HCT116 (cell line): ENCODE measurements at regions not wholly inside any gene's neighbourhood (a gene's known extent, or its start where the extent isn't known, plus 50 kb on each side); places are given as distances from the start of the nearest gene placed in this dataset.

Experiments
- ATAC-seq: fragments of 200-7000 bp; cut with Tn5 transposase; 2 replicates; pipeline ENCODE4 v1.9.1; 2020; ENCODE audit warnings: mild to moderate bottlenecking, moderate library complexity
- BruUV-seq: library from RNA; stranded (reverse); fragments of 400-500 nt; replicated peaks from 2 replicates; lab custom pipeline; 2021; lab: Mats Ljungman, UMichigan
- CTCF ChIA-PET: fragments of 300-600 bp; sonication (Branson Sonifier 250); formaldehyde crosslinking; loops from one replicate; lab custom pipeline; 2021; ENCODE audit warnings: antibody characterized with exemption; lab: Charles Lee
- POLR2A ChIA-PET: fragments of 300-600, 350-600 bp; sonication (Branson Sonifier 250); formaldehyde crosslinking; loops from one replicate; lab custom pipeline; 2021; ENCODE audit warnings: antibody characterized with exemption; lab: Charles Lee
- RAD21 ChIA-PET, 2 experiments: fragments of 300-600 bp; sonication (Branson Sonifier 250); formaldehyde crosslinking; loops; one replicate each; lab custom pipeline; 2023; ENCODE audit warnings: low total read pairs in 2 of 2; ENCODE audit not compliant: uncharacterized antibody in 2 of 2, unreplicated experiment in 2 of 2, low non-redundant PET in 1 of 2; lab: Charles Lee
- DNase-seq: peaks from one replicate; pipeline ENCODE4 v3.0.0-alpha.2; 2010; ENCODE audit warnings: low read depth, low spot score
- H2AFZ ChIP-seq: fragments of 200-600 bp; shearing (Covaris generic), sonication (generic); 2 replicates; pipeline ENCODE4 v1.6.1; 2017; ENCODE audit warnings: low read depth, mixed run types, mixed read lengths, antibody characterized with exemption, low read length; ENCODE audit not compliant: poor library complexity, severe bottlenecking
- H3K27ac ChIP-seq: 2 replicates; pipeline ENCODE4 v1.5.1; 2012; ENCODE audit warnings: low read depth, low read length
- H3K27me3 ChIP-seq: fragments of 200-600 bp; sonication (generic); 2 replicates; pipeline ENCODE4 v1.6.1; 2016; ENCODE audit warnings: mixed run types, low read length, mixed read lengths; ENCODE audit not compliant: insufficient read depth
- H3K36me3 ChIP-seq, 2 experiments: fragments of 200-500 bp in 1 of 2; fragments of 200-600 bp in 1 of 2; sonication (Bioruptor generic) in 1 of 2; sonication (generic) in 1 of 2; 2 replicates each; pipeline versions ENCODE4 v1.5.1 to v1.6.1; 2014 to 2016; ENCODE audit warnings: low read length in 2 of 2, inconsistent platforms in 1 of 2, mixed read lengths in 1 of 2, mixed run types in 1 of 2; ENCODE audit not compliant: insufficient read depth in 2 of 2, control insufficient read depth in 1 of 2
- H3K4me1 ChIP-seq, 2 experiments: fragments of 200-600 bp in 1 of 2; sonication (generic) in 1 of 2; 2 replicates each; pipeline versions ENCODE4 v1.5.1 to v1.6.1; 2012 to 2017; ENCODE audit warnings: low read length in 2 of 2, inconsistent platforms in 1 of 2, mild to moderate bottlenecking in 1 of 2, mixed read lengths in 1 of 2, mixed run types in 1 of 2, moderate library complexity in 1 of 2; ENCODE audit not compliant: insufficient read depth in 2 of 2, control insufficient read depth in 1 of 2
- H3K4me2 ChIP-seq: fragments of 200-600 bp; sonication (generic); 2 replicates; pipeline ENCODE4 v1.6.1; 2017; ENCODE audit warnings: mixed run types, low read length, mixed read lengths
- H3K4me3 ChIP-seq, 2 experiments: fragments of 200-600 bp in 1 of 2; sonication (generic) in 1 of 2; replicated peaks in 1 of 2; 2 replicates each; pipeline ENCODE4 v1.5.1; 2011 to 2016; ENCODE audit warnings: low read length in 2 of 2, control low read depth in 1 of 2, low read depth in 1 of 2, mild to moderate bottlenecking in 1 of 2, mixed read lengths in 1 of 2, mixed run types in 1 of 2
- H3K79me2 ChIP-seq: fragments of 200-600 bp; sonication (generic); 2 replicates; pipeline ENCODE4 v1.6.1; 2017; ENCODE audit warnings: mild to moderate bottlenecking, mixed run types, low read length, moderate library complexity, mixed read lengths; ENCODE audit not compliant: insufficient read depth
- H3K9ac ChIP-seq: fragments of 200-600 bp; sonication (generic); 2 replicates; pipeline ENCODE4 v1.6.1; 2016; ENCODE audit warnings: low read length, mixed read lengths
- H3K9me2 ChIP-seq: fragments of 200-600 bp; sonication (generic), shearing (Covaris generic); 2 replicates; pipeline ENCODE4 v1.6.1; 2017; ENCODE audit warnings: mixed run types, mild to moderate bottlenecking, moderate library complexity; ENCODE audit not compliant: insufficient read depth
- H3K9me3 ChIP-seq, 2 experiments: fragments of 200-500 bp in 1 of 2; fragments of 200-600 bp in 1 of 2; sonication (Bioruptor generic) in 1 of 2; sonication (generic) in 1 of 2; 2 replicates each; pipeline ENCODE4 v1.6.1; 2014 to 2017; ENCODE audit warnings: low read length in 2 of 2, mixed read lengths in 2 of 2, inconsistent platforms in 1 of 2, low read depth in 1 of 2, mild to moderate bottlenecking in 1 of 2, mixed run types in 1 of 2, moderate library complexity in 1 of 2; ENCODE audit not compliant: control insufficient read depth in 1 of 2, insufficient read depth in 1 of 2
- H4K20me1 ChIP-seq: fragments of 200-600 bp; sonication (generic), shearing (Covaris generic); 2 replicates; pipeline ENCODE4 v1.6.1; 2017; ENCODE audit warnings: mixed run types, mild to moderate bottlenecking, moderate library complexity; ENCODE audit not compliant: insufficient read depth
- CBX3 ChIP-seq: IDR thresholded peaks from 2 replicates; pipeline ENCODE4 v1.6.1; 2012; ENCODE audit warnings: low read depth
- CEBPB ChIP-seq: IDR thresholded peaks from 2 replicates; pipeline ENCODE4 v1.6.1; 2012; ENCODE audit warnings: low read depth
- CTCF ChIP-seq, 3 experiments: fragments of 200-600 bp in 1 of 3; sonication (generic) in 1 of 3; IDR thresholded peaks in 2 of 3; conservative IDR thresholded peaks in 1 of 3; 2 replicates each; pipeline ENCODE4 v1.5.1; 2012 to 2017; ENCODE audit warnings: low read depth in 2 of 3, low read length in 2 of 3, antibody characterized with exemption in 1 of 3, borderline replicate concordance in 1 of 3, control low read depth in 1 of 3, mild to moderate bottlenecking in 1 of 3, mixed read lengths in 1 of 3, mixed run types in 1 of 3, moderate library complexity in 1 of 3; ENCODE audit not compliant: insufficient read depth in 1 of 3
- EZH2 ChIP-seq: fragments of 200-600 bp; sonication (generic); IDR thresholded peaks from 2 replicates; pipeline ENCODE4 v1.6.1; 2017; ENCODE audit warnings: antibody characterized with exemption, mixed run types
- FOSL1 ChIP-seq: IDR thresholded peaks from 2 replicates; pipeline ENCODE4 v1.6.1; 2012; ENCODE audit warnings: low read depth
- JUND ChIP-seq: IDR thresholded peaks from 2 replicates; pipeline ENCODE4 v1.6.1; 2012
- POLR2A ChIP-seq: IDR thresholded peaks from 2 replicates; pipeline ENCODE4 v1.7.0; 2011; ENCODE audit warnings: borderline replicate concordance; ENCODE audit not compliant: insufficient read depth, insufficient read length; ENCODE audit errors: extremely low read depth
- RAD21 ChIP-seq: IDR thresholded peaks from 2 replicates; pipeline ENCODE4 v1.6.1; 2012; ENCODE audit warnings: low read depth, mild to moderate bottlenecking
- REST ChIP-seq: IDR thresholded peaks from 2 replicates; pipeline ENCODE4 v1.6.1; 2012; ENCODE audit warnings: low read depth
- SIN3A ChIP-seq: IDR thresholded peaks from 2 replicates; pipeline ENCODE4 v1.6.1; 2012; ENCODE audit warnings: low read depth
- SP1 ChIP-seq: IDR thresholded peaks from 2 replicates; pipeline ENCODE4 v1.6.1; 2012; ENCODE audit warnings: low read depth
- SRF ChIP-seq: IDR thresholded peaks from 2 replicates; pipeline ENCODE4 v1.6.1; 2012; ENCODE audit warnings: low read depth
- ZNF274 ChIP-seq: fragments of 200-500 bp; sonication (Bioruptor generic); IDR thresholded peaks from 2 replicates; pipeline ENCODE4 v1.6.1; 2014; ENCODE audit warnings: mild to moderate bottlenecking, low read depth, low read length, inconsistent platforms
- intact Hi-C: fragments of 100-400 bp; cut with micrococcal nuclease; formaldehyde crosslinking; loops from 2 replicates; pipeline ENCODE4 v1.10.0; 2022

GRCh38 chr1:22317231-22317919 lies 134.3 kb upstream of the ZBTB40 start:
- H3K27ac ChIP-seq: no peak overlapping the region
- no peak overlapping the region for H3K9ac ChIP-seq
- no TSS peak for BruUV-seq
- no peaks in the 10 kb centered on the region for H3K79me2 ChIP-seq
- no peaks in the 10 kb centered on the region for H4K20me1 ChIP-seq
- no peaks in the 10 kb centered on the region for H3K27me3 ChIP-seq
- no peak overlapping the region for H3K4me3 ChIP-seq
- ChIA-PET CTCF (no interaction called here), RAD21 (no interaction called here)
- H3K4me2 ChIP-seq: no peak overlapping the region
- DNase-seq (peak; percentile 6), ATAC-seq (peak; percentile 96)
- H2AFZ ChIP-seq: peak overlapping the region; percentile 65
- no peaks in the 10 kb centered on the region for H3K9me3 ChIP-seq
- no peaks in the 10 kb centered on the region for H3K9me2 ChIP-seq
- no peak for TF ChIP-seq SRF
- TF ChIP-seq FOSL1: no peak
- no peak for TF ChIP-seq SP1
- TF ChIP-seq EZH2: no peak
- no peak for TF ChIP-seq CEBPB
- TF ChIP-seq CTCF (IDR thresholded peaks at IDR 0.05 in 2 of 3, conservative IDR thresholded peaks at IDR 0.05 in 1 of 3; ENCODE audit: borderline replicate concordance in 1 of 3, insufficient read depth in 1 of 3, low read depth in 2 of 3, low read length in 2 of 3): peak; percentile 9 to 88 (median 73); a peak in 5 of 6 replicates
- TF ChIP-seq RAD21: peak; percentile 59
- TF ChIP-seq ZNF274: no peak
- TF ChIP-seq, all 23 proteins: peak for 2
- no peaks in the 10 kb centered on the region for H3K36me3 ChIP-seq
- intact Hi-C loops: no loop called here
- no peaks in the 10 kb centered on the region for H3K4me1 ChIP-seq
- POLR2A ChIA-PET: no interaction called here

- intact Hi-C loops: no loop called here
- Histone ChIP-seq H3K79me2 (no peaks in the 10 kb centered on the region), H3K9me3 (no peaks in the 10 kb centered on the region), H3K9me2 (no peaks in the 10 kb centered on the region), H3K27me3 (no peaks in the 10 kb centered on the region), H4K20me1 (no peaks in the 10 kb centered on the region), H3K4me1 (no peaks in the 10 kb centered on the region), H2AFZ (no peak overlapping the region), H3K4me3 (no peak overlapping the region), H3K4me2 (no peak overlapping the region), H3K9ac (no peak overlapping the region), H3K27ac (no peak overlapping the region), H3K36me3 (no peaks in the 10 kb centered on the region)
- POLR2A ChIA-PET: no interaction called here
- CTCF ChIA-PET: no interaction called here
- DNase-seq: no peak
- RAD21 ChIA-PET: no interaction called here
- ATAC-seq: no peak
- no TSS peak for BruUV-seq
- TF ChIP-seq JUND: no peak
- TF ChIP-seq CBX3: no peak
- no peak for TF ChIP-seq CTCF (IDR thresholded peaks at IDR 0.05 in 2 of 3, conservative IDR thresholded peaks at IDR 0.05 in 1 of 3; ENCODE audit: borderline replicate concordance in 1 of 3, insufficient read depth in 1 of 3, low read depth in 2 of 3, low read length in 2 of 3)
- TF ChIP-seq CEBPB: no peak
- TF ChIP-seq REST: no peak
- TF ChIP-seq SP1: no peak
- no peak for TF ChIP-seq POLR2A
- TF ChIP-seq SIN3A: no peak
Measured at GRCh38 chr1:22317920-22318243, 133.8 kb upstream of the ZBTB40 start.
